Activated T-helper 17 cell treated with anti-CD3 and anti-CD28 coated beads, Interleukin-2, amount 50 U/mL, for 72 hours (primary cell): ENCODE measurements at regions not wholly inside any gene's neighbourhood (a gene's known extent, or its start where the extent isn't known, plus 50 kb on each side); places are given as distances from the start of the nearest gene placed in this dataset.
"Not testable (repeated sequence)": the region's sequence is repeated elsewhere in the genome, so short reads cannot be mapped to it uniquely, and the experiment has no call there.

Experiments
- ATAC-seq: fragments of 150-1000 bp; cut with Tn5 transposase; replicated peaks from 2 replicates; pipeline ENCODE4 v1.10.0; 2021; ENCODE audit warnings: mild to moderate bottlenecking, moderate library complexity
- H3K27ac Mint-ChIP-seq: one replicate; pipeline ENCODE4 v1.8.0; 2022; ENCODE audit warnings: mixed read lengths
- H3K27me3 Mint-ChIP-seq: one replicate; pipeline ENCODE4 v1.8.0; 2022; ENCODE audit warnings: mixed read lengths
- H3K36me3 Mint-ChIP-seq: one replicate; pipeline ENCODE4 v1.8.0; 2022; ENCODE audit warnings: low read depth, mild to moderate bottlenecking, mixed read lengths
- H3K4me1 Mint-ChIP-seq: one replicate; pipeline ENCODE4 v1.8.0; 2022; ENCODE audit warnings: mixed read lengths
- H3K4me3 Mint-ChIP-seq: one replicate; pipeline ENCODE4 v1.8.0; 2022; ENCODE audit warnings: mild to moderate bottlenecking, mixed read lengths
- H3K9me3 Mint-ChIP-seq: one replicate; pipeline ENCODE4 v1.8.0; 2022; ENCODE audit warnings: mixed read lengths

GRCh38 chr7:159303510-159303909 lies 158.8 kb upstream of the VIPR2 start:
- H3K27ac Mint-ChIP-seq, H3K9me3 Mint-ChIP-seq, ATAC-seq, H3K4me1 Mint-ChIP-seq, H3K36me3 Mint-ChIP-seq, H3K4me3 Mint-ChIP-seq, H3K27me3 Mint-ChIP-seq: not testable (repeated sequence)

GRCh38 chr7:159296093-159296681 lies 151.5 kb upstream of the VIPR2 start:
- no peak overlapping the region for H3K4me3 Mint-ChIP-seq
- H3K4me1 Mint-ChIP-seq = no peaks in the 10 kb centered on the region
- H3K36me3 Mint-ChIP-seq = no peaks in the 10 kb centered on the region
- H3K9me3 Mint-ChIP-seq = peaks cover 5% of the 10 kb centered on the region
- peaks cover 13% of the 10 kb centered on the region for H3K27me3 Mint-ChIP-seq
- ATAC-seq = no peak
- H3K27ac Mint-ChIP-seq = no peak overlapping the region

- Mint-ChIP-seq H3K27me3 (peaks cover 28% of the 10 kb centered on the region), H3K9me3 (peaks cover 16% of the 10 kb centered on the region)
- ATAC-seq, H3K4me3 Mint-ChIP-seq, H3K27ac Mint-ChIP-seq, H3K4me1 Mint-ChIP-seq, H3K36me3 Mint-ChIP-seq: not testable (repeated sequence)
Observed at GRCh38 chr7:159286487-159286886, 141.8 kb upstream of the VIPR2 start.

GRCh38 chr7:159281573-159281972 lies 136.9 kb upstream of the VIPR2 start:
- Mint-ChIP-seq H3K36me3 (no peaks in the 10 kb centered on the region), H3K27me3 (peaks cover 45% of the 10 kb centered on the region), H3K27ac (no peak overlapping the region), H3K9me3 (peaks cover 5% of the 10 kb centered on the region), H3K4me3 (no peak overlapping the region), H3K4me1 (no peaks in the 10 kb centered on the region)
- no peak for ATAC-seq

- H3K4me3 Mint-ChIP-seq = no peak overlapping the region
- H3K4me1 Mint-ChIP-seq = no peaks in the 10 kb centered on the region
- H3K9me3 Mint-ChIP-seq = peaks cover 7% of the 10 kb centered on the region
- ATAC-seq = no peak
- no peaks in the 10 kb centered on the region for H3K36me3 Mint-ChIP-seq
- no peak overlapping the region for H3K27ac Mint-ChIP-seq
- H3K27me3 Mint-ChIP-seq = peaks cover 48% of the 10 kb centered on the region
Observed at GRCh38 chr7:159280008-159280407, 135.3 kb upstream of the VIPR2 start.

GRCh38 chr7:159272739-159273138 lies 128.1 kb upstream of the VIPR2 start:
- Mint-ChIP-seq H3K36me3 (no peaks in the 10 kb centered on the region), H3K4me3 (no peak overlapping the region), H3K9me3 (peaks cover 26% of the 10 kb centered on the region), H3K4me1 (no peaks in the 10 kb centered on the region), H3K27me3 (peaks cover 24% of the 10 kb centered on the region), H3K27ac (no peak overlapping the region)
- ATAC-seq = no peak

GRCh38 chr7:159271781-159272180 lies 127.1 kb upstream of the VIPR2 start:
- no peak for ATAC-seq
- H3K36me3 Mint-ChIP-seq = no peaks in the 10 kb centered on the region

GRCh38 chr7:159269745-159270144 lies 125.1 kb upstream of the VIPR2 start:
- H3K4me1 Mint-ChIP-seq = no peaks in the 10 kb centered on the region
- H3K9me3 Mint-ChIP-seq = peaks cover 19% of the 10 kb centered on the region
- H3K36me3 Mint-ChIP-seq = no peaks in the 10 kb centered on the region
- no peak overlapping the region for H3K4me3 Mint-ChIP-seq
- peaks cover 6% of the 10 kb centered on the region for H3K27me3 Mint-ChIP-seq
- H3K27ac Mint-ChIP-seq = no peak overlapping the region
- ATAC-seq = no peak

More at GRCh38 chr7:159271781-159272180, 127.1 kb upstream of the VIPR2 start:
- H3K4me3 Mint-ChIP-seq = no peak overlapping the region
- no peaks in the 10 kb centered on the region for H3K4me1 Mint-ChIP-seq
- H3K27me3 Mint-ChIP-seq = peaks cover 15% of the 10 kb centered on the region
- peaks cover 26% of the 10 kb centered on the region for H3K9me3 Mint-ChIP-seq
- no peak overlapping the region for H3K27ac Mint-ChIP-seq

GRCh38 chr7:159263430-159263829 lies 118.8 kb upstream of the VIPR2 start:
- no peak overlapping the region for H3K27ac Mint-ChIP-seq
- H3K36me3 Mint-ChIP-seq = no peaks in the 10 kb centered on the region
- no peak overlapping the region for H3K4me3 Mint-ChIP-seq
- no peaks in the 10 kb centered on the region for H3K4me1 Mint-ChIP-seq
- no peak for ATAC-seq
- peaks cover 17% of the 10 kb centered on the region for H3K9me3 Mint-ChIP-seq
- H3K27me3 Mint-ChIP-seq = peaks cover 17% of the 10 kb centered on the region

GRCh38 chr7:159253657-159254056 lies 109.0 kb upstream of the VIPR2 start:
- Mint-ChIP-seq H3K9me3 (no peaks in the 10 kb centered on the region), H3K36me3 (no peaks in the 10 kb centered on the region), H3K4me3 (no peak overlapping the region), H3K27ac (no peak overlapping the region), H3K4me1 (no peaks in the 10 kb centered on the region), H3K27me3 (peaks cover 34% of the 10 kb centered on the region)
- no peak for ATAC-seq

GRCh38 chr7:159250471-159250870 lies 105.8 kb upstream of the VIPR2 start:
- H3K9me3 Mint-ChIP-seq = no peaks in the 10 kb centered on the region
- H3K27me3 Mint-ChIP-seq = peaks cover 34% of the 10 kb centered on the region
- no peaks in the 10 kb centered on the region for H3K4me1 Mint-ChIP-seq
- no peaks in the 10 kb centered on the region for H3K36me3 Mint-ChIP-seq
- ATAC-seq = no peak
- H3K4me3 Mint-ChIP-seq = no peak overlapping the region
- H3K27ac Mint-ChIP-seq = no peak overlapping the region

GRCh38 chr7:159249671-159250070 lies 105.0 kb upstream of the VIPR2 start:
- no peak overlapping the region for H3K4me3 Mint-ChIP-seq

GRCh38 chr7:159247910-159248309 lies 103.2 kb upstream of the VIPR2 start:
- Mint-ChIP-seq H3K36me3 (no peaks in the 10 kb centered on the region), H3K27ac (no peak overlapping the region), H3K27me3 (peaks cover 28% of the 10 kb centered on the region), H3K4me1 (no peaks in the 10 kb centered on the region), H3K9me3 (no peaks in the 10 kb centered on the region), H3K4me3 (no peak overlapping the region)
- no peak for ATAC-seq

More at GRCh38 chr7:159249671-159250070, 105.0 kb upstream of the VIPR2 start:
- H3K36me3 Mint-ChIP-seq = no peaks in the 10 kb centered on the region
- H3K9me3 Mint-ChIP-seq = no peaks in the 10 kb centered on the region
- H3K27me3 Mint-ChIP-seq = peaks cover 32% of the 10 kb centered on the region
- H3K4me1 Mint-ChIP-seq = no peaks in the 10 kb centered on the region
- H3K27ac Mint-ChIP-seq = no peak overlapping the region
- ATAC-seq = no peak

GRCh38 chr7:159246702-159247480 lies 102.2 kb upstream of the VIPR2 start:
- no peaks in the 10 kb centered on the region for H3K9me3 Mint-ChIP-seq
- H3K36me3 Mint-ChIP-seq = no peaks in the 10 kb centered on the region
- no peak overlapping the region for H3K4me3 Mint-ChIP-seq
- no peak overlapping the region for H3K27ac Mint-ChIP-seq
- peaks cover 20% of the 10 kb centered on the region for H3K27me3 Mint-ChIP-seq
- ATAC-seq = peak; percentile 19
- H3K4me1 Mint-ChIP-seq = no peaks in the 10 kb centered on the region

GRCh38 chr7:159240962-159241361 lies 96.3 kb upstream of the VIPR2 start:
- no peak for ATAC-seq
- no peaks in the 10 kb centered on the region for H3K4me1 Mint-ChIP-seq
- H3K36me3 Mint-ChIP-seq = no peaks in the 10 kb centered on the region
- no peak overlapping the region for H3K27ac Mint-ChIP-seq
- no peak overlapping the region for H3K4me3 Mint-ChIP-seq
- H3K9me3 Mint-ChIP-seq = no peaks in the 10 kb centered on the region
- H3K27me3 Mint-ChIP-seq = peaks cover 30% of the 10 kb centered on the region
